ENCODE measurements at regions not wholly inside any gene's neighbourhood (a gene's known extent, or its start where the extent isn't known, plus 50 kb on each side); places are given as distances from the start of the nearest gene placed in this dataset.

DNA sequence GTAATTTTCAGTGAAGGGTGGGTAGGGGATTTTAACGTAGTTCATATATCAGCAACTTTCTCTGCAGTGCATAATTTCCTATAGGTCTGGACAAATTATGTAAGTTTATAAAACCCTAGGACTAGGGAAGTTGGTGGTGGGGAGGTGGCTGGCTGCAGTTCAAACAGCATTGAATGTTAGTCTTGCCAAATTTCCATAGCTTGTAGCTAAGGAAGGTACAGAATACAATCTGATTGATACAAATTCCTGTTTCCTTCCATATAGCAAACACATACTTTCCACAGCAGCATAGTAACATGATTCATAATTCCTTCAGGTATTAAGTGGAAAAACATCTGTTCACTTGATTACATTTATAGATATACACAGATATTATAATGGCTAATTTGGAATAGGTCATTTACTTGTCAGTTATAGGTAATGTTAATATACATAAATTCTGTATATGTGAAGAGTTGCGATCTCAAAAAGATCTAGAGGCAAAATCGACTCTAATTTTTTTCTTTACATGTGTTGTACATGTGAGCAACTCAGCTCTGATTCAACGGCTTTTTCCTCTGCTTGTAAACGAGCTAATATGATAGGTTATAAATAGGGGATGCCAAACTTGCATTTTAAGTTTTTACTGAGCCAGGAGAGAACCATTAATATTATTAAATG, 233.4 kb upstream of the CSNK1A1L start:
- H3K4me3 ChIP-seq (ENCODE audit: low read depth, low read length) = no peak overlapping the region
- no peaks in the 10 kb centered on the region for H3K27me3 ChIP-seq (replicated peaks)
- TF ChIP-seq, protein P1, sequence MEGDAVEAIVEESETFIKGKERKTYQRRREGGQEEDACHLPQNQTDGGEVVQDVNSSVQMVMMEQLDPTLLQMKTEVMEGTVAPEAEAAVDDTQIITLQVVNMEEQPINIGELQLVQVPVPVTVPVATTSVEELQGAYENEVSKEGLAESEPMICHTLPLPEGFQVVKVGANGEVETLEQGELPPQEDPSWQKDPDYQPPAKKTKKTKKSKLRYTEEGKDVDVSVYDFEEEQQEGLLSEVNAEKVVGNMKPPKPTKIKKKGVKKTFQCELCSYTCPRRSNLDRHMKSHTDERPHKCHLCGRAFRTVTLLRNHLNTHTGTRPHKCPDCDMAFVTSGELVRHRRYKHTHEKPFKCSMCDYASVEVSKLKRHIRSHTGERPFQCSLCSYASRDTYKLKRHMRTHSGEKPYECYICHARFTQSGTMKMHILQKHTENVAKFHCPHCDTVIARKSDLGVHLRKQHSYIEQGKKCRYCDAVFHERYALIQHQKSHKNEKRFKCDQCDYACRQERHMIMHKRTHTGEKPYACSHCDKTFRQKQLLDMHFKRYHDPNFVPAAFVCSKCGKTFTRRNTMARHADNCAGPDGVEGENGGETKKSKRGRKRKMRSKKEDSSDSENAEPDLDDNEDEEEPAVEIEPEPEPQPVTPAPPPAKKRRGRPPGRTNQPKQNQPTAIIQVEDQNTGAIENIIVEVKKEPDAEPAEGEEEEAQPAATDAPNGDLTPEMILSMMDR (IDR thresholded peaks at IDR 0.05; ENCODE audit: low read depth, low read length, missing control alignments) = no peak
- H3K27ac ChIP-seq = no peak overlapping the region
- no peak for DNase-seq
- in situ Hi-C loops (cut with HindIII; ENCODE audit: low pct_ligation_motif_present, low sequenced_read_pairs) = no loop called here
- H3K36me3 ChIP-seq (replicated peaks) = no peaks in the 10 kb centered on the region

DNA sequence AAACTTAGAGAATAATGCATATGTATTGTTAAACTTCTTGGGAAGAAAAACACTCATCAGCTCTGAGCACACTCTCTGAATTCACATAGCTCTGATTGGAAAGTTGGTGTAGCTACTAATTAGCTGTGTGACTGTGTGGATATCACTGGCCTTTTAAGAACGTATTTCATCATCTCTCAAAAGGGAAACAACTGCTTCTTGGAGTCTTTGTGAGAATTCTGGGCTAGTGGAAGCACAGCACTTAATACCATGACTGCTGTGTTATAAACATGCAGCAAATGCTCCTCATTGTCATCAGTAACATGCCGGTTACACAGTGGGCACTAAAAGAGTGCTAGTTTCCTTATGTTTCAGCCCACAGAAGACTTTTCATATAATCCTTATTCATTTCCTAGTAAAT, 220.9 kb upstream of the CSNK1A1L start:
- Histone ChIP-seq H3K4me3 (ENCODE audit: low read depth, low read length) (no peak overlapping the region), H3K36me3 (replicated peaks) (no peaks in the 10 kb centered on the region), H3K27ac (no peak overlapping the region), H3K27me3 (replicated peaks) (no peaks in the 10 kb centered on the region)
- in situ Hi-C loops (cut with HindIII; ENCODE audit: low pct_ligation_motif_present, low sequenced_read_pairs) = no loop called here
- DNase-seq = no peak
- TF ChIP-seq, protein P1 (IDR thresholded peaks at IDR 0.05; ENCODE audit: low read depth, low read length, missing control alignments) = no peak

DNA sequence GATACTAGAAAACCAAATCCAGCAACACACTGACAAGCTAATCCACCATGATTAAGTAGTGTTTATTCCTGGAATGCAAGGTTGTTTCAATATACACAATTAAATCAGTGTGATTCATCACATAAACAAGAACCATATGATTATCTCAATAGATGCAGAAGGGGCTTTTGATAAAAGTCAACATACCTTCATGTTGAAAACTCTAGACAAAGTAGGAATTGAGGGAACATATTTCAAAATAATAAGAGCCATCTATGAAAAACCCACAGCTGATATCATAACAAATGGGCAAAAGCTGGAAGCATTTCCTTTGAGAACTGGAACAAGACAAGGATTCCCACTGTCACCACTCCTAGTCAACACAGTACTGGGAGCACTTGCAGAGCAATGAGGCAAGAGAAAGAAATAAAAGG, 213.6 kb upstream of the CSNK1A1L start:
- in situ Hi-C loops (cut with HindIII; ENCODE audit: low pct_ligation_motif_present, low sequenced_read_pairs) = no loop called here
- DNase-seq = no peak
- Histone ChIP-seq H3K27me3 (replicated peaks) (no peaks in the 10 kb centered on the region), H3K27ac (no peak overlapping the region), H3K36me3 (replicated peaks) (no peaks in the 10 kb centered on the region), H3K4me3 (ENCODE audit: low read depth, low read length) (no peak overlapping the region)
- TF ChIP-seq, protein P1 (IDR thresholded peaks at IDR 0.05; ENCODE audit: low read depth, low read length, missing control alignments) = no peak

DNA sequence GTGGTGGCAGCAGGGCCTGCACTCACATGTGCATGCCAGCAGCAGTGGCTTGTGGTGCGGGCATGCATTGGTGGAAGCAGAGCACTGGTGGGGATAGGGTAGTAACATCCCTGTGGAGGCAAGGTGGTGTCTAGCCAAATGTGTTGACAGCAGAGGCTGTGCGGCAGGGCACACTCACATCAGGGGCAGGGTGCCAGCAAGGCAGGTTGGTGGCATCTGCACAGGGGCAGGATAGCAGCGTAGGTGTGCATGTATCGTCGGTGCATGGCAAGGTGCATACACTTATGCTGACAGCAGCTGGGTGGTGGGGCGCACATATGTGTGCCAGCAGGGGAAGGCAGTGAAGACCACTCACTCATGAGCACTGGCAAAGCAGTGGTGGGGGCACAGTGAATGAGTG, 211.5 kb upstream of the CSNK1A1L start:
- TF ChIP-seq, protein P1 (IDR thresholded peaks at IDR 0.05; ENCODE audit: low read depth, low read length, missing control alignments) = no peak
- Histone ChIP-seq H3K27me3 (replicated peaks) (no peaks in the 10 kb centered on the region), H3K4me3 (ENCODE audit: low read depth, low read length) (no peak overlapping the region), H3K36me3 (replicated peaks) (no peaks in the 10 kb centered on the region), H3K27ac (no peak overlapping the region)
- no peak for DNase-seq
- in situ Hi-C loops (cut with HindIII; ENCODE audit: low pct_ligation_motif_present, low sequenced_read_pairs) = no loop called here

DNA sequence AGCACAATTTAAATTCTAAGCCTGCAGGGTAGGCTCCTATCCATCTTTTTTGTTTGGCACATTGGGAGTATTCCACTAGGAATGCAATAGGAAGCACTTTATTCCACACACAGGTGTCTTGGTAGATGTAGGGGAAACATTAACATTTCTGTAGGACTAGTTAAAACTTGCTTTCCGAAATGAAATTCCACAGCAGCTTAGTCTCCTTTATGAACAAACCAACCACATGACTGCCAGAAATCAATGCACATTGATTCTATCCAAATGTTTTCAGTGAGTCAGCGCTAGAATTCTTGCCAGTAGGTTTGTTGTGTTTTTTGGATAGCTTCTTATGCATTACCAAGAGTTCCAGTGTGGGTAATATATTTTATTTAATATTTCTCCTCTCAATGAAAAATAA, 207.9 kb upstream of the CSNK1A1L start:
- TF ChIP-seq, protein P1 (IDR thresholded peaks at IDR 0.05; ENCODE audit: low read depth, low read length, missing control alignments) = no peak
- DNase-seq = peak; percentile 45
- Histone ChIP-seq H3K4me3 (ENCODE audit: low read depth, low read length) (no peak overlapping the region), H3K27ac (no peak overlapping the region), H3K36me3 (replicated peaks) (no peaks in the 10 kb centered on the region), H3K27me3 (replicated peaks) (no peaks in the 10 kb centered on the region)
- in situ Hi-C loops (cut with HindIII; ENCODE audit: low pct_ligation_motif_present, low sequenced_read_pairs) = no loop called here

Data from brain microvascular endothelial cell (primary cell).